Smooth muscle cell (in vitro differentiated cells): ENCODE measurements at regions not wholly inside any gene's neighbourhood (a gene's known extent, or its start where the extent isn't known, plus 50 kb on each side); places are given as distances from the start of the nearest gene placed in this dataset.
A peak's percentile ranks its signal among the peaks of the same experiment; 100 is the strongest.

Source experiments
- DNase-seq: peaks from one replicate; lab custom pipeline; 2025; ENCODE audit not compliant: unreplicated experiment; lab: John Stamatoyannopoulos, UW
- H2AFZ ChIP-seq: fragments of 200-600 bp; sonication (generic); 2 replicates; pipeline ENCODE4 v1.6.0; 2016; ENCODE audit warnings: antibody characterized with exemption, low read depth, mild to moderate bottlenecking
- H3F3A ChIP-seq: fragments of 200-600 bp; sonication (generic); 2 replicates; pipeline ENCODE4 v1.6.0; 2017; ENCODE audit warnings: antibody characterized with exemption, low read depth
- H3K27ac ChIP-seq: fragments of 200-600 bp; sonication (generic); 2 replicates; pipeline ENCODE4 v1.5.1; 2016; ENCODE audit warnings: low read depth, mild to moderate bottlenecking
- H3K27me3 ChIP-seq: fragments of 200-600 bp; sonication (generic); 2 replicates; pipeline ENCODE4 v1.6.1; 2016; ENCODE audit warnings: low read depth, mild to moderate bottlenecking
- H3K36me3 ChIP-seq: fragments of 200-600 bp; sonication (generic); 2 replicates; pipeline ENCODE4 v1.5.1; 2016; ENCODE audit warnings: low read depth
- H3K4me1 ChIP-seq: fragments of 200-600 bp; sonication (generic); 2 replicates; pipeline ENCODE4 v1.5.1; 2016; ENCODE audit warnings: low read depth
- H3K4me2 ChIP-seq: fragments of 200-600 bp; sonication (generic); 2 replicates; pipeline ENCODE4 v1.6.0; 2016; ENCODE audit warnings: mild to moderate bottlenecking
- H3K4me3 ChIP-seq: fragments of 200-600 bp; sonication (generic); 2 replicates; pipeline ENCODE4 v1.5.1; 2016; ENCODE audit warnings: mild to moderate bottlenecking
- H3K79me2 ChIP-seq: fragments of 200-600 bp; sonication (generic); 2 replicates; pipeline ENCODE4 v1.6.0; 2016; ENCODE audit warnings: low read depth, mild to moderate bottlenecking
- H3K9ac ChIP-seq: fragments of 200-600 bp; sonication (generic); 2 replicates; pipeline ENCODE4 v1.6.0; 2016; ENCODE audit warnings: low read depth
- H3K9me3 ChIP-seq: fragments of 200-600 bp; sonication (generic); replicated peaks from 2 replicates; pipeline ENCODE4 v1.5.1; 2016; ENCODE audit warnings: low read depth
- H4K20me1 ChIP-seq: fragments of 200-600 bp; sonication (generic); 2 replicates; pipeline ENCODE4 v1.6.0; 2016; ENCODE audit warnings: low read depth
- WGBS: methylation state at CpG from one replicate; pipeline ENCODE4 v1.1.7; 2016; ENCODE audit warnings: low lambda C conversion rate; 5-methylcytosine and 5-hydroxymethylcytosine counted together
- TF ChIP-seq, protein P1 (sequence below): fragments of 200-600 bp; sonication (generic); IDR thresholded peaks from 2 replicates; pipeline ENCODE4 v1.5.1; 2017; ENCODE audit warnings: borderline replicate concordance, mild to moderate bottlenecking, antibody characterized with exemption; ENCODE audit not compliant: insufficient read depth, poor library complexity, severe bottlenecking

GRCh38 chr9:12879961-12880360, 105.1 kb downstream of the LURAP1L start:
- peak overlapping the region; percentile 44 for H3K27ac ChIP-seq
- no peak overlapping the region for H3K4me3 ChIP-seq
- H3F3A ChIP-seq, result no peaks in the 10 kb centered on the region
- no peaks in the 10 kb centered on the region for H3K27me3 ChIP-seq
- H3K4me2 ChIP-seq, result peak overlapping the region; percentile 75
- no peak for DNase-seq
- no peak overlapping the region for H3K9ac ChIP-seq
- no peak overlapping the region for H2AFZ ChIP-seq
- no peaks in the 10 kb centered on the region for H3K36me3 ChIP-seq
- H3K79me2 ChIP-seq, result no peaks in the 10 kb centered on the region
- peaks cover 6% of the 10 kb centered on the region for H3K4me1 ChIP-seq
- no peaks in the 10 kb centered on the region for H4K20me1 ChIP-seq
- TF ChIP-seq, protein P1, sequence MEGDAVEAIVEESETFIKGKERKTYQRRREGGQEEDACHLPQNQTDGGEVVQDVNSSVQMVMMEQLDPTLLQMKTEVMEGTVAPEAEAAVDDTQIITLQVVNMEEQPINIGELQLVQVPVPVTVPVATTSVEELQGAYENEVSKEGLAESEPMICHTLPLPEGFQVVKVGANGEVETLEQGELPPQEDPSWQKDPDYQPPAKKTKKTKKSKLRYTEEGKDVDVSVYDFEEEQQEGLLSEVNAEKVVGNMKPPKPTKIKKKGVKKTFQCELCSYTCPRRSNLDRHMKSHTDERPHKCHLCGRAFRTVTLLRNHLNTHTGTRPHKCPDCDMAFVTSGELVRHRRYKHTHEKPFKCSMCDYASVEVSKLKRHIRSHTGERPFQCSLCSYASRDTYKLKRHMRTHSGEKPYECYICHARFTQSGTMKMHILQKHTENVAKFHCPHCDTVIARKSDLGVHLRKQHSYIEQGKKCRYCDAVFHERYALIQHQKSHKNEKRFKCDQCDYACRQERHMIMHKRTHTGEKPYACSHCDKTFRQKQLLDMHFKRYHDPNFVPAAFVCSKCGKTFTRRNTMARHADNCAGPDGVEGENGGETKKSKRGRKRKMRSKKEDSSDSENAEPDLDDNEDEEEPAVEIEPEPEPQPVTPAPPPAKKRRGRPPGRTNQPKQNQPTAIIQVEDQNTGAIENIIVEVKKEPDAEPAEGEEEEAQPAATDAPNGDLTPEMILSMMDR, result no peak
- no peaks in the 10 kb centered on the region for H3K9me3 ChIP-seq

GRCh38 chr9:12880406-12881015, 105.7 kb downstream of the LURAP1L start:
- H3K4me2 ChIP-seq, result peak overlapping the region; percentile 75
- H3K9ac ChIP-seq, result no peak overlapping the region
- no peak for DNase-seq
- 21% methylated on average over 3 of the region's 3 CpGs for WGBS
- H3K4me3 ChIP-seq, result no peak overlapping the region
- H3K4me1 ChIP-seq, result peaks cover 6% of the 10 kb centered on the region
- H3K79me2 ChIP-seq, result no peaks in the 10 kb centered on the region
- no peaks in the 10 kb centered on the region for H3K9me3 ChIP-seq
- H3F3A ChIP-seq, result no peaks in the 10 kb centered on the region
- H3K36me3 ChIP-seq, result no peaks in the 10 kb centered on the region
- H2AFZ ChIP-seq, result peak overlapping the region; percentile 77
- H3K27me3 ChIP-seq, result no peaks in the 10 kb centered on the region
- peak overlapping the region; percentile 44 for H3K27ac ChIP-seq
- no peaks in the 10 kb centered on the region for H4K20me1 ChIP-seq
- TF ChIP-seq, protein P1, result no peak

- Histone ChIP-seq H3K4me1 (peaks cover 6% of the 10 kb centered on the region), H2AFZ (no peak overlapping the region), H3K27me3 (no peaks in the 10 kb centered on the region), H4K20me1 (no peaks in the 10 kb centered on the region), H3K9me3 (no peaks in the 10 kb centered on the region), H3K27ac (peak overlapping the region; percentile 1), H3K36me3 (no peaks in the 10 kb centered on the region), H3K9ac (no peak overlapping the region), H3F3A (no peaks in the 10 kb centered on the region), H3K4me3 (no peak overlapping the region), H3K4me2 (peak overlapping the region; percentile 4), H3K79me2 (no peaks in the 10 kb centered on the region)
- 41% methylated on average over 2 of the region's 2 CpGs for WGBS
- TF ChIP-seq, protein P1, result no peak
- no peak for DNase-seq
These were observed 107.6 kb downstream of the LURAP1L start for GRCh38 chr9:12882430-12882829.

DNA sequence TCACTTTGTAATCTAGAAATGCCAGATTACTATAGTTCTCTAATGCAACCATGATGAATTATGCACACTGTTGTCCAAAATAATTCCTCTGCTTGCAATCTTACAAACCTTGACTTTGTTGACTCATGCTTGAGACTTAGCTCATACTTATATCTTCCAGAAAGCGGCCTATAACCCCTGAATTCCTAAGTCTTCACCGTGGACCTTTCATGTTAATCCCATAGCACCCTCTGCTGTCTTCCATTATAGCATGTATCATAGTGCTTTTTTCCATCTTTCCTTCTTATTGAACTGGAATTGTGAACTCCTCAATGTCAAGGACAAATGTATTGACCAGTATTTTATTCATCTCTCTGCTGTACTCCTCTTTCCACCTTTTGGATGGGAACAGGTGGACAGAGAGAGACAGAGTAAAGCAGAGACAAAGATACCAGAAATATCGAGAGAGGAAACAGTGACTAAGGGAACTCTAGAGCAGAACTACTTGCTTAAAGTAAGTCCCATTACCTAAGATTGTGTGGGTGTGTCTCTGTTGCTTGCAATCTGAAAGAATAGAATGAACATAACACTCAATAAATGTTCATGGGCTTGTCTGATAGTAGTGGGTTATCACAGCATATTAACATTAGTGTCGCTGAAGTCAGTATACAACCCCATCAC, 110.0 kb downstream of the LURAP1L start:
- H4K20me1 ChIP-seq, result no peaks in the 10 kb centered on the region
- H3K4me2 ChIP-seq, result no peak overlapping the region
- no peak overlapping the region for H2AFZ ChIP-seq
- H3K79me2 ChIP-seq, result no peaks in the 10 kb centered on the region
- no peak overlapping the region for H3K9ac ChIP-seq
- H3F3A ChIP-seq, result no peaks in the 10 kb centered on the region
- H3K36me3 ChIP-seq, result no peaks in the 10 kb centered on the region
- H3K4me3 ChIP-seq, result no peak overlapping the region
- TF ChIP-seq, protein P1, result peak; percentile 16
- WGBS, result 76% methylated on average over 4 of the region's 4 CpGs
- H3K27ac ChIP-seq, result no peak overlapping the region
- DNase-seq, result no peak
- H3K9me3 ChIP-seq, result no peaks in the 10 kb centered on the region
- H3K4me1 ChIP-seq, result peaks cover 6% of the 10 kb centered on the region
- H3K27me3 ChIP-seq, result no peaks in the 10 kb centered on the region
